ENCODE measurements at regions not wholly inside any gene's neighbourhood (a gene's known extent, or its start where the extent isn't known, plus 50 kb on each side); places are given as distances from the start of the nearest gene placed in this dataset.
"Not testable (repeated sequence)": the region's sequence is repeated elsewhere in the genome, so short reads cannot be mapped to it uniquely, and the experiment has no call there.

DNA sequence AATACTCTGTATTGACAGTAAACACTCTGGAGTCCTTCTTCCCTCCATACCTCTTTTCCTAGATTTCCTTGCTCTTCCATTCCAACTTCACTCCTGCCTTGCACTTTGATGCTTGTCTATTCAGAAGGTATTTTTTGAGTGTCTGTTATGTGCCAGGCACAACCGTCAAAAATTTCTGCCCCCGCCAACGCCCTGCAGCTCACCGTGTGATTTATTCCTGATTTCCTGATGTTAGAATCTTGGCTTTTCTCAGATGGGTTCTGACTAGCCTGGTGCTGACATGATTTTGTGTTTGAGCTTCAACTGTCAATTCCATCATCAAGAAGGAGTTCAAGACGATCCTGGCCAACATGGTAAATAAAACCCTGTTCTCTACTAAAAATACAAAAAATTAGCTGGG, 297.5 kb downstream of the AGTPBP1 start:
- CTCF ChIA-PET = interaction anchor here (1.8 kb wide), 1 partner anchor 13 kb away, joined by 7 read pairs; no protein-coding TSS in a partner anchor
- no peak for DNase-seq (ENCODE audit: extremely low spot score)
- POLR2A ChIA-PET = no interaction called here
- TF ChIP-seq, protein P1, sequence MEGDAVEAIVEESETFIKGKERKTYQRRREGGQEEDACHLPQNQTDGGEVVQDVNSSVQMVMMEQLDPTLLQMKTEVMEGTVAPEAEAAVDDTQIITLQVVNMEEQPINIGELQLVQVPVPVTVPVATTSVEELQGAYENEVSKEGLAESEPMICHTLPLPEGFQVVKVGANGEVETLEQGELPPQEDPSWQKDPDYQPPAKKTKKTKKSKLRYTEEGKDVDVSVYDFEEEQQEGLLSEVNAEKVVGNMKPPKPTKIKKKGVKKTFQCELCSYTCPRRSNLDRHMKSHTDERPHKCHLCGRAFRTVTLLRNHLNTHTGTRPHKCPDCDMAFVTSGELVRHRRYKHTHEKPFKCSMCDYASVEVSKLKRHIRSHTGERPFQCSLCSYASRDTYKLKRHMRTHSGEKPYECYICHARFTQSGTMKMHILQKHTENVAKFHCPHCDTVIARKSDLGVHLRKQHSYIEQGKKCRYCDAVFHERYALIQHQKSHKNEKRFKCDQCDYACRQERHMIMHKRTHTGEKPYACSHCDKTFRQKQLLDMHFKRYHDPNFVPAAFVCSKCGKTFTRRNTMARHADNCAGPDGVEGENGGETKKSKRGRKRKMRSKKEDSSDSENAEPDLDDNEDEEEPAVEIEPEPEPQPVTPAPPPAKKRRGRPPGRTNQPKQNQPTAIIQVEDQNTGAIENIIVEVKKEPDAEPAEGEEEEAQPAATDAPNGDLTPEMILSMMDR (IDR thresholded peaks at IDR 0.05; ENCODE audit: control extremely low read depth, extremely low read depth, low read depth, missing control alignments) = no peak

DNA sequence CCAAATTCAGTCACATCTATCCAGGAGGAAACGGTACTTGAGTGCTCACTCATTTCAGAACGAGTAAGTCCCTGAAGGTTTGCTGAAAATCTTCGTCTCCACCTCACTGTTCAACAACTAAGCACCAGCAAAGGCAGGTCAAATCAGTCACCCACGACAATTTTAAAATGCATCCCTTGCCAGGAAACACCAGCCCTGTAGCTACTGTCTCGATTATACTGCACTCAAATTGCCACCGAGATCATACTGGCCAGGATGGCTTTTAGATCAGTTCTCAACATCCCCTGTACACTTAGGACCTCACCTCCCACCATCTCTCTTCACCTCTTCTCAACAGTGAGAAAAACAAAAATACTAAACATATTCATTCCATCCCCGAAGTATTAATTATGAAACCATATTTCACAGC, 298.6 kb downstream of the AGTPBP1 start:
- TF ChIP-seq, protein P1 (IDR thresholded peaks at IDR 0.05; ENCODE audit: control extremely low read depth, extremely low read depth, low read depth, missing control alignments) = no peak
- CTCF ChIA-PET = interaction anchor here (1.8 kb wide), 1 partner anchor 12 kb away, joined by 7 read pairs; no protein-coding TSS in a partner anchor

DNA sequence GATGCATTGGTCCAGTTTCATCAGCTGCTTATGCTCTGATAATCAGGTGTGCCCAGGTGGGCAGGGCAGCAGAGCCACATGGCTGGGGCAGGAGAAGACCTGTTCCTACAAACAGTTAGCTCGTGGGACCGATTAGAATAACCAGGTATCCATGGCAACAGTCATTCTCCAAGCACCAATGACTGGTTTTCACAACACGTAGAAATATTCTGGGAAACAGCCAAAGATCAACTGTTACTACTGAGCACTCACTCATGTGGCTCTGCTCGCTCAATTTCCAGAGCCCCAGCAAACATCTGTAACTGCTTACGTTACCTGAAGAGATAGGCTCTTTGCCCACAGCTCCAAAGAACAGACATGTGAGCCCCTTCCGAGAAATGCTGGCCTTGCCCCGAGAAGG, 302.0 kb downstream of the AGTPBP1 start:
- DNase-seq (ENCODE audit: extremely low spot score) = no peak
- TF ChIP-seq, protein P1 (IDR thresholded peaks at IDR 0.05; ENCODE audit: control extremely low read depth, extremely low read depth, low read depth, missing control alignments) = no peak
- CTCF ChIA-PET = no interaction called here
- POLR2A ChIA-PET = no interaction called here

More for the DNA sequence above, 298.6 kb downstream of the AGTPBP1 start:
- POLR2A ChIA-PET = no interaction called here
- no peak for DNase-seq (ENCODE audit: extremely low spot score)

DNA sequence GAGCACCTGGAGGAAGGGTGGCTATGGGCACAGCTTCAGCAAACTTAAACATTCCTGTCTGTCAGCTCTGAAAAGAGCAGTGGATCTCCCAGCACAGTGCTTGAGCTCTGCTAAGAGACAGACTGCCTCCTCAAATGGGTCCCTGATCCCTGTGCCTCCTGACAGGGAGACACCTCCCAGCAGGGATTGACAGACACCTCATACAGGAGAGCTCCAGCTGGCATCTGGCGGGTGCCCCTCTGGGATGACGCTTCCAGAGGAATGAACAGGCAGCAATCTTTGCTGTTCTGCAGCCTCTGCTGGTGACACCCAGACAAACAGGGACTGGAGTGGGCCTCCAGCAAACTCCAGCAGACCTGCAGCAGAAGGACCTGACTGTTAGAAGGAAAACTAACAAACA, 307.8 kb downstream of the AGTPBP1 start:
- DNase-seq (ENCODE audit: extremely low spot score); POLR2A ChIA-PET: not testable (repeated sequence)
- CTCF ChIA-PET = interaction anchor here (1.2 to 3.5 kb wide), 3 partner anchors 9 to 14 kb away, joined by 3 to 17 read pairs (median 5); no protein-coding TSS in a partner anchor

DNA sequence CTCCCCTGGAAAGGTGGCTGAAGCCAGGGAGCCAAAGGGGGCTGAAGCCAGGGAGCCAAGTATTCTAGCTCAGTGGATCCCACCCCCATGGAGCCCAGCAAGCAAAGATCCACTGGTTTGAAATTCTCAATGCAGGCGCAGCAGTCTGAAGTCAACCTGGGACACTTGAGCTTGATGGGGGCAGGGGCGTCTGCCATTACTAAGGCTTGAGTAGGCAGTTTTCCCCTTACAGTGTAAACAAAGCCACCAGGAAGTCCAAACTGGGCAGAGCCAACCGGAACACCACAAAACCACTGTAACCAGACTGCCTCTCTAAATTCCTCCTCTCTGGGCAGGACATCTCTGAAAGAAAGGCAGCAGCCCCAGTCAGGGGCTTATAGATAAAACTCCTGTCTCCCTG, 308.2 kb downstream of the AGTPBP1 start:
- DNase-seq (ENCODE audit: extremely low spot score); POLR2A ChIA-PET: not testable (repeated sequence)
- CTCF ChIA-PET = interaction anchor here (1.2 to 1.4 kb wide), 3 partner anchors 8 to 849 kb away, joined by 3 to 5 read pairs (median 3); no protein-coding TSS in a partner anchor

DNA sequence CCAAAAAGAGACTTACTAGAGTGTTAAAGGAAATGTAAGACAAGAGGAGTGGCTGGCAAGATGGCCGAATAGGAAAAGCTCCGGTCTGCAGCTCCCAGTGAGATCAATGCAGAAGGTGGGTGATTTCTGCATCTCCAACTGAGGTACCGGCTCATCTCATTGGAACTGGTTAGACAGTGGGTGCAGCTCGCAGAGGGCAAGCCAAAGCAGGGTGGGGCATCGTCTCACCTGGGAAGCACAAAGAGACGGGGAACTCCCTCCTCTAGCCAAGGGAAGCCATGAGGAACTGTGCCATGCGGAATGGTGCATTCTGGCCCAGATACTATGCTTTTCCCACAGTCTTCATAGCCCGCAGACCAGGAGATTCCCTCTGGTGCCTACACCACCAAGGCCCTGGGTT, 308.7 kb downstream of the AGTPBP1 start:
- ChIA-PET CTCF (interaction anchor here (1.2 to 1.9 kb wide), 4 partner anchors 8 to 849 kb away, joined by 3 to 5 read pairs (median 4); no protein-coding TSS in a partner anchor), POLR2A (interaction anchor here (0.6 kb wide), 1 partner anchor 42 kb away, joined by 6 read pairs; no protein-coding TSS in a partner anchor)
- no peak for DNase-seq (ENCODE audit: extremely low spot score)
- TF ChIP-seq, protein P1 (IDR thresholded peaks at IDR 0.05; ENCODE audit: control extremely low read depth, extremely low read depth, low read depth, missing control alignments) = no peak

DNA sequence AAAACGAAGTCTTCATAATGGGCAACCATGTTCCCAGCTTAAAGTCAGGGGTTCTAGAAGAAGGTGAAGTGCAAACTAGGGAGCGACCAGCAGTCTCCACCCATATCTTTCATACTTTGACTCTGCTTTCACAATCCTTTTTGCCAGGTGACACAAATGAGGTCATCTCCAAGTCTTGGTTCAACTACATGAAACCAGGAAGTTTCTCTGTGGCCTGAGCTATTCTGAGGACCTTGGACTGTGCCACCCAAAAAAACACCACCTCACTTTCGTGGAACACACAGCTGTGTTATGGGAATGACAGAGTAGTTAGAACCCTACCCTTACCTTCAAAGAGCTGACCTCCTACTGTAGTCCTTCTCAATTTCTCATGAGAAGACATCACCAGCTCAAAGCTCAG, 309.2 kb downstream of the AGTPBP1 start:
- ChIA-PET CTCF (interaction anchor here (0.9 to 2.1 kb wide), 6 partner anchors 7 to 1029 kb away, joined by 3 to 7 read pairs (median 4); no protein-coding TSS in a partner anchor), POLR2A (interaction anchor here (0.6 kb wide), 1 partner anchor 42 kb away, joined by 6 read pairs; no protein-coding TSS in a partner anchor)
- TF ChIP-seq, protein P1 (IDR thresholded peaks at IDR 0.05; ENCODE audit: control extremely low read depth, extremely low read depth, low read depth, missing control alignments) = no peak
- no peak for DNase-seq (ENCODE audit: extremely low spot score)

All from GM10248 (cell line).